Progenitor cell of endocrine pancreas (in vitro differentiated cells): ENCODE measurements at regions not wholly inside any gene's neighbourhood (a gene's known extent, or its start where the extent isn't known, plus 50 kb on each side); places are given as distances from the start of the nearest gene placed in this dataset.

Source experiments
- DNase-seq: peaks from one replicate; pipeline ENCODE4 v3.0.0; 2021; ENCODE audit warnings: low spot score; ENCODE audit not compliant: unreplicated experiment
- H3K27ac Mint-ChIP-seq: 2 replicates; pipeline ENCODE4 v1.8.0; 2021; ENCODE audit warnings: mild to moderate bottlenecking, moderate library complexity, mixed read lengths
- H3K27me3 Mint-ChIP-seq: 2 replicates; pipeline ENCODE4 v1.8.0; 2021; ENCODE audit warnings: mixed read lengths
- H3K36me3 Mint-ChIP-seq: 2 replicates; pipeline ENCODE4 v1.8.0; 2022; ENCODE audit warnings: mixed read lengths; ENCODE audit not compliant: insufficient read depth
- H3K4me1 Mint-ChIP-seq: 2 replicates; pipeline ENCODE4 v1.8.0; 2021; ENCODE audit warnings: low read depth, mixed read lengths
- H3K4me3 Mint-ChIP-seq: 2 replicates; pipeline ENCODE4 v1.8.0; 2021; ENCODE audit warnings: low read depth, mild to moderate bottlenecking, moderate library complexity, mixed read lengths
- H3K9me3 Mint-ChIP-seq: 2 replicates; pipeline ENCODE4 v1.8.0; 2021; ENCODE audit warnings: low read depth, mixed read lengths
- TF ChIP-seq, protein P1 (sequence below): fragments of 200-600 bp; sonication (generic); IDR thresholded peaks from one replicate; pipeline ENCODE4 v1.5.0; 2021; ENCODE audit warnings: antibody characterized with exemption, mild to moderate bottlenecking; ENCODE audit not compliant: unreplicated experiment

DNA sequence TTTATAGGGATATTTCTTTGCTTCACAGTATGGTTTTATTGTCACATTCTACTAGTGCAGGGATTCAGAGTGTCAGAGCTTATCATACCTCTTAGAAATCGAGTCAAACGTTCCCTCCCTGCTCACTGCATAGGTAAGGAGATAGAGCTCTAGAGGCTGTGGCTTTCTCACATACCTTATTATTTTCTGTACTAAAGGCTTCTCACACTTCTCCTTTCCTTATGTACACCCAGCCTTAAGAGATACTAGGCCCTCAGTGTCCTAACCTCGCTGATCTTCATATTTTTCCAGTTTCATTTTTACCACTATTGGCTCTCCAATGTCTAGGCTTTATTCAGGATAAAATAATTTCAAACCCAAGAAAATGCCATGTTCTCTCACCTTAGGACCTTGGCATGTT lies 297.3 kb upstream of the RIOK2 start:
- no peak overlapping the region for H3K27ac Mint-ChIP-seq
- peaks cover 6% of the 10 kb centered on the region for H3K4me1 Mint-ChIP-seq
- DNase-seq, result no peak
- no peaks in the 10 kb centered on the region for H3K9me3 Mint-ChIP-seq
- H3K4me3 Mint-ChIP-seq, result no peak overlapping the region
- TF ChIP-seq, protein P1, sequence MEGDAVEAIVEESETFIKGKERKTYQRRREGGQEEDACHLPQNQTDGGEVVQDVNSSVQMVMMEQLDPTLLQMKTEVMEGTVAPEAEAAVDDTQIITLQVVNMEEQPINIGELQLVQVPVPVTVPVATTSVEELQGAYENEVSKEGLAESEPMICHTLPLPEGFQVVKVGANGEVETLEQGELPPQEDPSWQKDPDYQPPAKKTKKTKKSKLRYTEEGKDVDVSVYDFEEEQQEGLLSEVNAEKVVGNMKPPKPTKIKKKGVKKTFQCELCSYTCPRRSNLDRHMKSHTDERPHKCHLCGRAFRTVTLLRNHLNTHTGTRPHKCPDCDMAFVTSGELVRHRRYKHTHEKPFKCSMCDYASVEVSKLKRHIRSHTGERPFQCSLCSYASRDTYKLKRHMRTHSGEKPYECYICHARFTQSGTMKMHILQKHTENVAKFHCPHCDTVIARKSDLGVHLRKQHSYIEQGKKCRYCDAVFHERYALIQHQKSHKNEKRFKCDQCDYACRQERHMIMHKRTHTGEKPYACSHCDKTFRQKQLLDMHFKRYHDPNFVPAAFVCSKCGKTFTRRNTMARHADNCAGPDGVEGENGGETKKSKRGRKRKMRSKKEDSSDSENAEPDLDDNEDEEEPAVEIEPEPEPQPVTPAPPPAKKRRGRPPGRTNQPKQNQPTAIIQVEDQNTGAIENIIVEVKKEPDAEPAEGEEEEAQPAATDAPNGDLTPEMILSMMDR, result no peak
- H3K27me3 Mint-ChIP-seq, result no peaks in the 10 kb centered on the region
- H3K36me3 Mint-ChIP-seq, result no peaks in the 10 kb centered on the region

DNA sequence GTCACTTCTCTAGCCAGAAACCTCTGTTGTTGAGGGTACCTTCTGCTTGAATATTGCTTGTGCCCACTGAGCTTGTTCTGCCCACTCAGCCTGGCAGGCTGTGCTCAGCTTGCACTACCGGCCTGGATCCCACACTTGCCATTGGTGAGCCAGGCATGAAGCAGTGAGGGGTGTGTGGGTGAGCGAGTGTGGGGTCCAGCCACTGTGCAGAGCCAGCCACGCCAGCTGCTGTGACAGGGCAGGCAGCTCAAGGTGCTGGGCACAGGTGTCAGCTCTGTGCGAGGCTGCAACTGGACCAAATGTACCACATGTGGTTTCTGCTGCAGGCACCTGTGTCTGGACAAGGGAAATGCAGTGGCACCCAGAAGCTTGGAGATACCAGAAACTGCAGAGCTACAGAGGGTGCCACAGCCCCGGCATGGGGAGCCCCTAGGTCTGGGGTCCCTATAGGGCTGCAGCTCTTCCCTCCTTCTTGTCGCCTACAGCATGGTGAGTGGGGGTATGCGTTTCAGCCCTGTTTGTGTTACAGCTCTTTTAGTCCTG lies 305.1 kb upstream of the RIOK2 start:
- Mint-ChIP-seq H3K4me3 (no peak overlapping the region), H3K36me3 (no peaks in the 10 kb centered on the region), H3K27me3 (no peaks in the 10 kb centered on the region), H3K27ac (no peak overlapping the region), H3K9me3 (no peaks in the 10 kb centered on the region), H3K4me1 (peaks cover under 1% of the 10 kb centered on the region)
- no peak for DNase-seq
- TF ChIP-seq, protein P1, result no peak

DNA sequence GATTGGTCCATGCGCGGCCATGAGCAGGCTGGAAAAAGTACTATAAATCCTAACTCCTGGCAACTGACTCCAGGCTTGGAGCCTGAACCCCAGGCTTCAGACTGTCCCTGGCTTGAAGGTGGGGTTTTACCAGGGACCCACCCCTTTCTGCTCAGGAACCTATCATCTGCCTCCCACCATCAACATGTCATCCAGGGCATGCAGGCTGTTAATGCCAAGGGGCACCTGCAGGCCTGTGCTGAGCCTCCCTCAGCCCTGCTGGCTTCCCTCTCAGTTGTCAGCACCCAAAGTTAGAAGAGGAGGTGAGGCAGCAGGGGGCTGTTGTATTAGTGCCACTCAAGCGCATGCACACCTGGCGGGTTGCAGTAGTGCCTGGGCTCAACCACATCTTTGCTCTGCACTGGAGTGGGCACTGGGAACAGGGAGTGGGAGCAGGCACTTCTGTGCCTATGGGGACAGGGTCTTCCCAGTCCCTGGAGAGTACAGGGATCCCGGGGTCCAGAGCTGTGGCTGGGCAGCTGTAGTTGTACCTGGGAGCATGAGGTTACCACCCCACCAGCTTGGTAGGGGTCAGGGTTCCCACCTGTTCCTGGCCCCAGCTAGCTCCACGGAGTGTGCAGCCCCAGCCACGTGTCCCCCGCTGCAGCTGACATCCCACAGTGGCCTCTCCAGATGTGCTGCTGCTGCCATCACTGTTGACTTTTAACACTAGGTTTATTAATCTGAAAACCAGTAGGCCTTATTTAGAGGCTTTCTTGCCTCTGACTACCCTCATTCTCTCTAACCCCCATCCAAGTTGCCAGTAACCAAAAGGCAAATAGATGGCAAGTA lies 306.2 kb upstream of the RIOK2 start:
- no peak overlapping the region for H3K27ac Mint-ChIP-seq
- H3K4me3 Mint-ChIP-seq, result no peak overlapping the region
- H3K9me3 Mint-ChIP-seq, result no peaks in the 10 kb centered on the region
- TF ChIP-seq, protein P1, result no peak
- H3K36me3 Mint-ChIP-seq, result no peaks in the 10 kb centered on the region
- no peaks in the 10 kb centered on the region for H3K27me3 Mint-ChIP-seq
- H3K4me1 Mint-ChIP-seq, result no peaks in the 10 kb centered on the region
- no peak for DNase-seq

DNA sequence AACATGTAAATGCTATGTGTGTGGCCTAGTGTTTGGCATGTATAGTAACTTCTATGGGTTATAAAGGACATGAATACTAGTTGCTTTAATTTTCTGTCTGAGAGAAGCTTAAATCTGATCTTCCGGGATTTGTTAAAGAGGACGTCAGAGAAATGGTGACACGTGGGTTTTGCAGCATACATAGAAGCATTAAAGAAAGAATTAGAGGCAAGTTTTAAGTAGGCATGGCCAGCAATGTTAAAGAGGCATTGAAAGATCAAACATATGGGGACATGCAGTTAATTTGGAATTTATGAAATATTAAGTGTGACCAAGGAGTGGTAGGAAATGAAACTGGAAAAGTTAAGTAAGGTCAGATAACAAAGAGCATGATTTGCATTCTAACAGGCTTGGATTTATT lies 311.4 kb upstream of the RIOK2 start:
- Mint-ChIP-seq H3K4me1 (peaks cover 4% of the 10 kb centered on the region), H3K27me3 (no peaks in the 10 kb centered on the region), H3K9me3 (no peaks in the 10 kb centered on the region), H3K4me3 (no peak overlapping the region), H3K36me3 (no peaks in the 10 kb centered on the region), H3K27ac (no peak overlapping the region)
- TF ChIP-seq, protein P1, result no peak
- no peak for DNase-seq

DNA sequence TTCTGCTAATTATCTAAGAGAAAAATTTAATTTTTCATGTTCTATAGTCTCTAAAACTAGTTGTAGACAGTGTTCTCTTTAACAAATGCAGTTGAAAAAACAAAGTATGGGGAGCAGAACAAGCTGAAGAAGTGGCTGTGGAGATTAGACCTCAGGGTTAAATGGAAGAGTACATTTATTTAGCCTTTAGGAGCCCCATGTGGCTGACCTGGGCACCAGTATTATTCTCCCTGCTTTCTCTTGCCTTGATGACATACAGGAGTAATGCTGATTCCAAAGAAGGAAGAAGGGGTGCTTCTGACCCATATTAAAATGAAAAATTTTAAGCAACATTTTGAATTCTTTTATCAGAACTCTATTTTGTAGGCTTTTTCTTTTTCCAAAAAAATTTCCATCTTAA lies 312.3 kb upstream of the RIOK2 start:
- Mint-ChIP-seq H3K4me1 (peaks cover 4% of the 10 kb centered on the region), H3K27ac (no peak overlapping the region)

More for the DNA sequence above, 312.3 kb upstream of the RIOK2 start:
- H3K9me3 Mint-ChIP-seq, result no peaks in the 10 kb centered on the region
- TF ChIP-seq, protein P1, result no peak
- H3K4me3 Mint-ChIP-seq, result no peak overlapping the region
- DNase-seq, result no peak
- no peaks in the 10 kb centered on the region for H3K36me3 Mint-ChIP-seq
- H3K27me3 Mint-ChIP-seq, result no peaks in the 10 kb centered on the region
